HFFc6 (cell line): ENCODE measurements at regions not wholly inside any gene's neighbourhood (a gene's known extent, or its start where the extent isn't known, plus 50 kb on each side); places are given as distances from the start of the nearest gene placed in this dataset.

Experiments
- DNase-seq: peaks from one replicate; pipeline ENCODE4 v3.0.0-alpha.2; 2018
- H3K27ac Mint-ChIP-seq: 2 replicates; pipeline ENCODE4 v1.8.0; 2020; ENCODE audit warnings: mild to moderate bottlenecking, mixed read lengths
- H3K27me3 Mint-ChIP-seq: 2 replicates; pipeline ENCODE4 v1.8.0; 2021; ENCODE audit warnings: mild to moderate bottlenecking, moderate library complexity, mixed read lengths; ENCODE audit not compliant: insufficient read depth
- H3K36me3 Mint-ChIP-seq: 2 replicates; pipeline ENCODE4 v1.8.0; 2021; ENCODE audit warnings: low read depth, mixed read lengths
- H3K4me1 Mint-ChIP-seq: 2 replicates; pipeline ENCODE4 v1.8.0; 2020; ENCODE audit warnings: low read depth, mixed read lengths
- H3K4me3 Mint-ChIP-seq: 2 replicates; pipeline ENCODE4 v1.8.0; 2020; ENCODE audit warnings: mild to moderate bottlenecking, moderate library complexity, mixed read lengths
- H3K9me3 Mint-ChIP-seq: 2 replicates; pipeline ENCODE4 v1.8.0; 2020; ENCODE audit warnings: mild to moderate bottlenecking, mixed read lengths
- CTCF ChIP-seq: fragments of 200-600 bp; sonication (generic); IDR thresholded peaks from 2 replicates; pipeline ENCODE4 v1.5.0; 2021; ENCODE audit warnings: antibody characterized with exemption, mild to moderate bottlenecking

- no peak for DNase-seq
- 0 out of 2 replicates have a peak, but pooled peaks cover 2% of the 10 kb centered on the region for H3K27me3 Mint-ChIP-seq
- H3K4me1 Mint-ChIP-seq: no peaks in the 10 kb centered on the region
- no peak overlapping the region for H3K27ac Mint-ChIP-seq
- no peaks in the 10 kb centered on the region for H3K36me3 Mint-ChIP-seq
- no peak overlapping the region for H3K4me3 Mint-ChIP-seq
- no peaks in the 10 kb centered on the region for H3K9me3 Mint-ChIP-seq
- no peak for TF ChIP-seq CTCF
Observed at GRCh38 chr5:57659886-57660285, 177.3 kb upstream of the ACTBL2 start.

GRCh38 chr5:57658018-57658417 lies 175.4 kb upstream of the ACTBL2 start:
- Mint-ChIP-seq H3K4me3 (no peak overlapping the region), H3K27me3 (0 out of 2 replicates have a peak, but pooled peaks cover 2% of the 10 kb centered on the region), H3K27ac (no peak overlapping the region), H3K9me3 (no peaks in the 10 kb centered on the region), H3K36me3 (no peaks in the 10 kb centered on the region), H3K4me1 (no peaks in the 10 kb centered on the region)
- no peak for TF ChIP-seq CTCF
- no peak for DNase-seq

- TF ChIP-seq CTCF: no peak
- no peaks in the 10 kb centered on the region for H3K4me1 Mint-ChIP-seq
- no peaks in the 10 kb centered on the region for H3K27me3 Mint-ChIP-seq
- no peak for DNase-seq
- no peaks in the 10 kb centered on the region for H3K9me3 Mint-ChIP-seq
- no peaks in the 10 kb centered on the region for H3K36me3 Mint-ChIP-seq
- H3K27ac Mint-ChIP-seq: no peak overlapping the region
- H3K4me3 Mint-ChIP-seq: no peak overlapping the region
Observed at GRCh38 chr5:57655228-57655627, 172.6 kb upstream of the ACTBL2 start.

GRCh38 chr5:57653636-57654290 lies 171.2 kb upstream of the ACTBL2 start:
- Mint-ChIP-seq H3K36me3 (no peaks in the 10 kb centered on the region), H3K9me3 (no peaks in the 10 kb centered on the region), H3K27ac (no peak overlapping the region), H3K4me1 (no peaks in the 10 kb centered on the region), H3K27me3 (no peaks in the 10 kb centered on the region), H3K4me3 (no peak overlapping the region)
- no peak for DNase-seq
- no peak for TF ChIP-seq CTCF

GRCh38 chr5:57651127-57651526 lies 168.5 kb upstream of the ACTBL2 start:
- Mint-ChIP-seq H3K36me3 (no peaks in the 10 kb centered on the region), H3K4me3 (no peak overlapping the region), H3K9me3 (no peaks in the 10 kb centered on the region), H3K27me3 (no peaks in the 10 kb centered on the region), H3K4me1 (no peaks in the 10 kb centered on the region), H3K27ac (no peak overlapping the region)
- TF ChIP-seq CTCF: no peak
- no peak for DNase-seq
